ENCODE measurements at regions not wholly inside any gene's neighbourhood (a gene's known extent, or its start where the extent isn't known, plus 50 kb on each side); places are given as distances from the start of the nearest gene placed in this dataset.
"Not testable (repeated sequence)": the region's sequence is repeated elsewhere in the genome, so short reads cannot be mapped to it uniquely, and the experiment has no call there.

- no peak for DNase-seq (ENCODE audit: low read depth)
Observed at GRCh38 chr20:48440916-48441315, 386.9 kb downstream of the PREX1 start.

- DNase-seq (ENCODE audit: low read depth), result not testable (repeated sequence)
Observed at GRCh38 chr20:48440261-48440660, 387.5 kb downstream of the PREX1 start.

- no peak for DNase-seq (ENCODE audit: low read depth)
Observed at GRCh38 chr20:48437146-48437545, 390.7 kb downstream of the PREX1 start.

- DNase-seq (ENCODE audit: low read depth), result not testable (repeated sequence)
Observed at GRCh38 chr20:48436609-48437008, 391.2 kb downstream of the PREX1 start.

GRCh38 chr20:48433178-48433577 is 394.6 kb downstream of the PREX1 start:
- DNase-seq (ENCODE audit: low read depth), result no peak

- no peak for DNase-seq (ENCODE audit: low read depth)
Observed at GRCh38 chr20:48432494-48432832, 395.3 kb downstream of the PREX1 start.

- no peak for DNase-seq (ENCODE audit: low read depth)
Observed at GRCh38 chr20:48431653-48432493, 395.9 kb downstream of the PREX1 start.

- no peak for DNase-seq (ENCODE audit: low read depth)
Observed at GRCh38 chr20:48426630-48427029, 401.2 kb downstream of the PREX1 start.

GRCh38 chr20:48425817-48426612 is 401.8 kb downstream of the PREX1 start:
- DNase-seq (ENCODE audit: low read depth), result no peak

- no peak for DNase-seq (ENCODE audit: low read depth)
Observed at GRCh38 chr20:48425321-48425720, 402.5 kb downstream of the PREX1 start.

GRCh38 chr20:48422242-48422960 is 405.4 kb downstream of the PREX1 start:
- DNase-seq (ENCODE audit: low read depth), result no peak

GRCh38 chr20:48421547-48421946 is 406.3 kb downstream of the PREX1 start:
- DNase-seq (ENCODE audit: low read depth), result no peak

GRCh38 chr20:48420176-48420575 is 407.6 kb downstream of the PREX1 start:
- DNase-seq (ENCODE audit: low read depth), result no peak

GRCh38 chr20:48419173-48419572 is 408.6 kb downstream of the PREX1 start:
- no peak for DNase-seq (ENCODE audit: low read depth)

GRCh38 chr20:48416002-48416401 is 411.8 kb downstream of the PREX1 start:
- DNase-seq (ENCODE audit: low read depth), result no peak

- no peak for DNase-seq (ENCODE audit: low read depth)
Observed at GRCh38 chr20:48414786-48415185, 413.0 kb downstream of the PREX1 start.

- DNase-seq (ENCODE audit: low read depth), result no peak
Observed at GRCh38 chr20:48411919-48412522, 415.8 kb downstream of the PREX1 start.

GRCh38 chr20:48411245-48411644 is 416.6 kb downstream of the PREX1 start:
- no peak for DNase-seq (ENCODE audit: low read depth)

- DNase-seq (ENCODE audit: low read depth), result no peak
Observed at GRCh38 chr20:48409055-48409615, 418.7 kb downstream of the PREX1 start.

- DNase-seq (ENCODE audit: low read depth), result no peak
Observed at GRCh38 chr20:48407710-48408109, 420.1 kb downstream of the PREX1 start.

GRCh38 chr20:48406912-48407340 is 420.9 kb downstream of the PREX1 start:
- peak; percentile 21 for DNase-seq (ENCODE audit: low read depth)

- peak; percentile 75 for DNase-seq (ENCODE audit: low read depth)
Observed at GRCh38 chr20:48406498-48406897, 421.3 kb downstream of the PREX1 start.
